ENCODE measurements at regions not wholly inside any gene's neighbourhood (a gene's known extent, or its start where the extent isn't known, plus 50 kb on each side); places are given as distances from the start of the nearest gene placed in this dataset.

- no peak for DNase-seq
Measured at GRCh38 chr6:30806581-30807183, 62.3 kb upstream of the IER3 start.

- DNase-seq, result no peak
Measured at GRCh38 chr6:30804333-30804732, 60.0 kb upstream of the IER3 start.

- no peak for DNase-seq
Measured at GRCh38 chr6:30802731-30803130, 58.4 kb upstream of the IER3 start.

GRCh38 chr6:30801950-30802349, 57.6 kb upstream of the IER3 start:
- DNase-seq, result no peak

- DNase-seq, result no peak
Measured at GRCh38 chr6:30800871-30801270, 56.5 kb upstream of the IER3 start.

- no peak for DNase-seq
Measured at GRCh38 chr6:30799210-30799609, 54.9 kb upstream of the IER3 start.

GRCh38 chr6:30798494-30798893, 54.1 kb upstream of the IER3 start:
- no peak for DNase-seq

GRCh38 chr6:30795549-30796293, 51.4 kb upstream of the IER3 start:
- DNase-seq, result no peak
